ENCODE measurements at regions not wholly inside any gene's neighbourhood (a gene's known extent, or its start where the extent isn't known, plus 50 kb on each side); places are given as distances from the start of the nearest gene placed in this dataset.

GRCh38 chr11:10358696-10359095 lies 53.8 kb downstream of the ADM start:
- DNase-seq: no peak

- DNase-seq: no peak
These were observed 54.3 kb downstream of the ADM start for GRCh38 chr11:10359171-10359570.

- no peak for DNase-seq
These were observed 56.0 kb downstream of the ADM start for GRCh38 chr11:10360835-10361234.

- DNase-seq: no peak
These were observed 60.2 kb downstream of the ADM start for GRCh38 chr11:10365045-10365444.

GRCh38 chr11:10366568-10367331 lies 61.9 kb downstream of the ADM start:
- peak; percentile 11 for DNase-seq

- DNase-seq: no peak
These were observed 67.2 kb downstream of the ADM start for GRCh38 chr11:10371926-10372641.

- no peak for DNase-seq
These were observed 68.5 kb downstream of the ADM start for GRCh38 chr11:10373340-10373739.

GRCh38 chr11:10373929-10374328 lies 69.1 kb downstream of the ADM start:
- DNase-seq: no peak

- no peak for DNase-seq
These were observed 69.5 kb downstream of the ADM start for GRCh38 chr11:10374386-10374785.

GRCh38 chr11:10375280-10375971 lies 70.6 kb downstream of the ADM start:
- DNase-seq: no peak

- DNase-seq: no peak
These were observed 71.2 kb downstream of the ADM start for GRCh38 chr11:10376061-10376460.

GRCh38 chr11:10377183-10377582 lies 72.3 kb downstream of the ADM start:
- no peak for DNase-seq

- no peak for DNase-seq
These were observed 73.5 kb downstream of the ADM start for GRCh38 chr11:10378362-10378761.

GRCh38 chr11:10379022-10379421 lies 74.1 kb downstream of the ADM start:
- DNase-seq: no peak

GRCh38 chr11:10379426-10379825 lies 74.6 kb downstream of the ADM start:
- DNase-seq: no peak

GRCh38 chr11:10379871-10380568 lies 75.0 kb upstream of the AMPD3 start:
- peak; percentile 82 for DNase-seq

- no peak for DNase-seq
These were observed 74.1 kb upstream of the AMPD3 start for GRCh38 chr11:10380921-10381320.

- DNase-seq: no peak
These were observed 73.3 kb upstream of the AMPD3 start for GRCh38 chr11:10381736-10382135.

GRCh38 chr11:10382518-10382917 lies 72.5 kb upstream of the AMPD3 start:
- no peak for DNase-seq

GRCh38 chr11:10385696-10386095 lies 69.4 kb upstream of the AMPD3 start:
- DNase-seq: no peak

GRCh38 chr11:10386361-10386760 lies 68.7 kb upstream of the AMPD3 start:
- no peak for DNase-seq

- no peak for DNase-seq
These were observed 68.2 kb upstream of the AMPD3 start for GRCh38 chr11:10386861-10387205.

Data from NCI-H1105 (cell line).